MCF 10A (cell line): ENCODE measurements at regions not wholly inside any gene's neighbourhood (a gene's known extent, or its start where the extent isn't known, plus 50 kb on each side); places are given as distances from the start of the nearest gene placed in this dataset.

Experiments
- BruUV-seq: library from RNA; stranded (reverse); fragments of 400-500 nt; replicated peaks from 2 replicates; lab custom pipeline; 2021; lab: Mats Ljungman, UMichigan
- CTCF ChIA-PET: fragments of 300-600 bp; sonication (Branson Sonifier 250); formaldehyde crosslinking; extraction: SDS; loops from one replicate; lab custom pipeline; 2021; ENCODE audit warnings: antibody characterized with exemption, inconsistent platforms; lab: Yijun Ruan, JAX
- POLR2A ChIA-PET: fragments of 300-600, 350-650 bp; sonication (Branson Sonifier 250); formaldehyde crosslinking; extraction: SDS; loops from one replicate; lab custom pipeline; 2020; ENCODE audit warnings: antibody characterized with exemption, inconsistent platforms; lab: Yijun Ruan, JAX
- DNase-seq: peaks from one replicate; pipeline ENCODE4 v3.0.0-alpha.2; 2018; ENCODE audit not compliant: unreplicated experiment
- H3K27ac Mint-ChIP-seq: one replicate; pipeline ENCODE4 v1.8.0; 2022; ENCODE audit warnings: mild to moderate bottlenecking, low read depth, mixed read lengths; ENCODE audit not compliant: unreplicated experiment
- H3K27me3 Mint-ChIP-seq: one replicate; pipeline ENCODE4 v1.8.0; 2022; ENCODE audit warnings: mixed read lengths; ENCODE audit not compliant: insufficient read depth, unreplicated experiment
- H3K36me3 Mint-ChIP-seq: one replicate; pipeline ENCODE4 v1.8.0; 2022; ENCODE audit warnings: mild to moderate bottlenecking, moderate library complexity, mixed read lengths; ENCODE audit not compliant: insufficient read depth, unreplicated experiment
- H3K4me1 Mint-ChIP-seq: one replicate; pipeline ENCODE4 v1.8.0; 2022; ENCODE audit warnings: mixed read lengths; ENCODE audit not compliant: insufficient read depth, unreplicated experiment
- H3K4me3 Mint-ChIP-seq: one replicate; pipeline ENCODE4 v1.8.0; 2022; ENCODE audit warnings: mild to moderate bottlenecking, moderate library complexity, mixed read lengths; ENCODE audit not compliant: unreplicated experiment
- H3K9me3 Mint-ChIP-seq: one replicate; pipeline ENCODE4 v1.8.0; 2022; ENCODE audit warnings: mixed read lengths; ENCODE audit not compliant: unreplicated experiment
- intact Hi-C: fragments of 100-400 bp; cut with micrococcal nuclease; formaldehyde crosslinking; loops from 2 replicates; pipeline ENCODE4 v1.14.1; 2022
- TF ChIP-seq, protein P1 (sequence below): fragments of 200-600 bp; IDR thresholded peaks from one replicate; pipeline ENCODE4 v1.8.0; 2022; ENCODE audit warnings: antibody characterized with exemption, mild to moderate bottlenecking; ENCODE audit not compliant: unreplicated experiment

DNA sequence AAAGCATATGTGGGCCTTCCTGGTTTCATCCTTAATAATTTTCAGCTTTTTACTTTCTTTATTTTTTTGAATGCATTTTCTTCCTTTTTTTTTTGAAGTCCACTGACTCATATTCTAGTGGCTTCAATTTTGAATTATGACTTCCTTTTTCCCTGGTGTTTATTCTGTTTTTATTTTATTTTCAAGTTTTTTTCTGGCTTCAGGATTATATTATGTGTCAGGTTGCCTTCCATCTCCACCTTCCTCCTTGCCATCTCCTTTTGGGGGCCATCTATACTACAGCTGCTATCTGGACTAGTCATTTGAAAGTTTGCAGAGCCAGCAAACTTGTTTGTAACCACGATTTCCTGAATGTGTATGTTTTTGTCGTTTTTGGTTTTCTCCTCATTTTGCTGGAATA, 117.6 kb downstream of the LEPR start:
- no peak overlapping the region for H3K27ac Mint-ChIP-seq
- H3K9me3 Mint-ChIP-seq: peaks cover 15% of the 10 kb centered on the region
- ChIA-PET POLR2A (no interaction called here), CTCF (no interaction called here)
- no peak for DNase-seq
- TF ChIP-seq, protein P1, sequence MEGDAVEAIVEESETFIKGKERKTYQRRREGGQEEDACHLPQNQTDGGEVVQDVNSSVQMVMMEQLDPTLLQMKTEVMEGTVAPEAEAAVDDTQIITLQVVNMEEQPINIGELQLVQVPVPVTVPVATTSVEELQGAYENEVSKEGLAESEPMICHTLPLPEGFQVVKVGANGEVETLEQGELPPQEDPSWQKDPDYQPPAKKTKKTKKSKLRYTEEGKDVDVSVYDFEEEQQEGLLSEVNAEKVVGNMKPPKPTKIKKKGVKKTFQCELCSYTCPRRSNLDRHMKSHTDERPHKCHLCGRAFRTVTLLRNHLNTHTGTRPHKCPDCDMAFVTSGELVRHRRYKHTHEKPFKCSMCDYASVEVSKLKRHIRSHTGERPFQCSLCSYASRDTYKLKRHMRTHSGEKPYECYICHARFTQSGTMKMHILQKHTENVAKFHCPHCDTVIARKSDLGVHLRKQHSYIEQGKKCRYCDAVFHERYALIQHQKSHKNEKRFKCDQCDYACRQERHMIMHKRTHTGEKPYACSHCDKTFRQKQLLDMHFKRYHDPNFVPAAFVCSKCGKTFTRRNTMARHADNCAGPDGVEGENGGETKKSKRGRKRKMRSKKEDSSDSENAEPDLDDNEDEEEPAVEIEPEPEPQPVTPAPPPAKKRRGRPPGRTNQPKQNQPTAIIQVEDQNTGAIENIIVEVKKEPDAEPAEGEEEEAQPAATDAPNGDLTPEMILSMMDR: no peak
- no peaks in the 10 kb centered on the region for H3K27me3 Mint-ChIP-seq
- H3K4me1 Mint-ChIP-seq: peaks cover 11% of the 10 kb centered on the region
- intact Hi-C loops: no loop called here
- H3K36me3 Mint-ChIP-seq: no peaks in the 10 kb centered on the region
- H3K4me3 Mint-ChIP-seq: no peak overlapping the region
- BruUV-seq: no TSS peak

DNA sequence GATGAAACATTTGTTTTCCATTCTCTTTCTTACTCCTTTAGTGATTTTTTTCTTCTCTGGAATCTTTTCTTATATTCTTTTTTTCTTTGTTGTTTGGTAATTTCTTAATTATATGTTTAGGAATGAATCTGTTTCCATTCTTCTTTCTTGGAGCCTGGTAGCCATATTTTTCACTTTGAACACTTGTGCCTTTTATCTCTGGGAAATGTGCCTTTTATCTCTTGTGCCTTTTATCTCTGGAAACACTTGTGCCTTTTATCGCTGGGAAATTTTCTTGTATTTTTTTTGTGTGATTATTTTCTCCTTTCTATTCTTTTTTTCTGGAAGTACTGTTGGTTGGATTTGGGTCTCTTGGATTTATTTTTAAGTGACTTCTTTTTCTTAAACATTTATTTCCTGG, 118.2 kb downstream of the LEPR start:
- H3K4me3 Mint-ChIP-seq: no peak overlapping the region
- intact Hi-C loops: no loop called here
- TF ChIP-seq, protein P1: no peak
- no peaks in the 10 kb centered on the region for H3K27me3 Mint-ChIP-seq
- H3K27ac Mint-ChIP-seq: no peak overlapping the region
- peaks cover 17% of the 10 kb centered on the region for H3K9me3 Mint-ChIP-seq
- ChIA-PET POLR2A (no interaction called here), CTCF (no interaction called here)
- peaks cover 11% of the 10 kb centered on the region for H3K4me1 Mint-ChIP-seq
- no peaks in the 10 kb centered on the region for H3K36me3 Mint-ChIP-seq
- no peak for DNase-seq
- no TSS peak for BruUV-seq

DNA sequence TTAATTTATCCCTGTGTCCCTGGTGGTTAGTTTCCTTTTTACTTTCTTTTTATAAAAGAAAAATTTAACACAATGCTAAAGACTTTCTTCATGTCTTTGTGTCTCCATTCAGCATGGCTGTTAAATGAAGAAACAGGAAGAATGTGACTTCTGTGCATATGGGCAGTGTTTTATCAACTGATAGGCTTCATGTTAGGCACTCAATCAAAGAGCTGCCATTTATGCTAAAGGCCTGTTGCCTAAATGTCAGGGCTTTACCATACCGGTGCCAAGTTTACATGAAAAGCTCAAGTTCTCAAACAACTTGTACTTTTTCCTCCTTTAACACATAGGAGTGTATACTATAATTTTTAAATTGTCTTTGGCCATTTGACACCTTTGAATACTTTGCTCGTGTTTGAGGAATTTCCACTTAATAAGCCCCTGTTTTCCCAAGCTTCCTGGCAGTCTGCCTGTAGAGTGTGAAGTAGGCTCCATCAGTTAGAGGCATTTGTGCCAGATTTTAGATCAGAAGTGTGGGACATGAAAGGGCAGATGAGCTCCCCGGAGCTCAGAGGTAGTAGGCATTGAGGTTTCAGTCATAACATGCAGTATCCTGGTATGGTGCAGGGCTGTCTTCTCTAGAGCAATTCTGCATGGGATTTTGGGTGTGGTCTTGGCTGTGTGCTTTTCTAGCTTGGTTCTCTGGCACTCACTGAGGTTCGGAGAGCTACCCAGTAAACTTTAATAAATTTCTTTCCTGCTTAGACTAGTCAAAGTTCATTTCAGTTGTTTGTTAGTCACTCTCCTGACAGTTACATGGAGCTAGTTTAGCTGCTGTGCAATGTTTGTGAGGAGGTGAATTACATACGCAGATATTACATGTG, 119.0 kb downstream of the LEPR start:
- intact Hi-C loops: no loop called here
- Mint-ChIP-seq H3K9me3 (peaks cover 9% of the 10 kb centered on the region), H3K27ac (no peak overlapping the region), H3K36me3 (no peaks in the 10 kb centered on the region), H3K4me1 (peaks cover 11% of the 10 kb centered on the region), H3K27me3 (no peaks in the 10 kb centered on the region), H3K4me3 (no peak overlapping the region)
- no TSS peak for BruUV-seq
- ChIA-PET CTCF (interaction anchor here (0.7 kb wide), 1 partner anchor 35 kb away, joined by 3 read pairs; no protein-coding TSS in a partner anchor), POLR2A (no interaction called here)
- DNase-seq: no peak
- TF ChIP-seq, protein P1: no peak

DNA sequence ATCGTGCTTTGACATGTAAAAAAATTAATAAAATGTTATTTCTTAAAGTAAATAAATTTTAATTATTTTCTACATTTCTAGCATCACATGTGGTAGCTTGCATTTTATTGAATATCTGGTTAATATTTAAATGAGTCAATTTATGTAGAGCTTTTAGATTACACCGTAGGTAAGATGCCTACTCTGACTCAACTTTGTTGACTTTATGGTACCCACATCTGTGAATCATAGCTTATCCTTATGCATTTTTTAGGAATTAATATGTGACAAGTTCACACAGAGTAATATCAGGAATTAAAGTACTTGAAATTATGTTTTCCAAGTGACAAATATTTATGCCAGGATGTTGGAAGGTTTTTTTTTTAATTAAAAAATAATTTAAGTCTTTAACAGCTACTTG, 120.7 kb downstream of the LEPR start:
- intact Hi-C loops: no loop called here
- POLR2A ChIA-PET: no interaction called here
- Mint-ChIP-seq H3K4me1 (peaks cover 11% of the 10 kb centered on the region), H3K36me3 (no peaks in the 10 kb centered on the region), H3K4me3 (no peak overlapping the region), H3K27me3 (no peaks in the 10 kb centered on the region), H3K9me3 (peaks cover 6% of the 10 kb centered on the region), H3K27ac (no peak overlapping the region)
- BruUV-seq: no TSS peak
- DNase-seq: no peak
- TF ChIP-seq, protein P1: no peak
- CTCF ChIA-PET: interaction anchor here (0.6 to 0.7 kb wide), 4 partner anchors 14 to 718 kb away, joined by 3 to 4 read pairs (median 4); no protein-coding TSS in a partner anchor
